ENCODE measurements at regions not wholly inside any gene's neighbourhood (a gene's known extent, or its start where the extent isn't known, plus 50 kb on each side); places are given as distances from the start of the nearest gene placed in this dataset.

DNA sequence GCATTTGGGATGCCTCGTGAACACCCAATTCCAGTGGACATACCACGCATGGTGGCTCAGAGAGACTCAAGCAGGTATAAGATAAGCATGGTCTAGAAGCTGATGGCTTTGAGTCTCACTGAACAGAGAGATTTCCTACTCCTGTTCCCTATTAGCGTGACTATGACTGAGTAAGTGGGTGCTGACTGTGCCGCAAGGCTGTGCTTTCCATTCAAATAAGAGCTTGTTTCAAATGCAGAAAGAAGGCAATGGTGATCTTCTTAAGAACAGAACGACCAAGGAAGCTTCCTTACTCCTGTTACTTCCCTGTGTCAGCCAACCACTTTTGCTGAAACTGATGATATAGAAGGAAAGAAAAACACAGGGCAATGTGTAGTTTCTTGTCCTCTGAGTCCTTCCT is 63.5 kb upstream of the IGFBP2 start:
- ChIA-PET CTCF (interaction anchor here (0.6 kb wide), 2 partner anchors 32 to 349 kb away, joined by 3 to 4 read pairs; no protein-coding TSS in a partner anchor), POLR2A (no interaction called here)
- Mint-ChIP-seq H3K4me1 (no peaks in the 10 kb centered on the region), H3K9me3 (no peaks in the 10 kb centered on the region), H3K36me3 (ENCODE audit: low read depth) (no peaks in the 10 kb centered on the region), H3K4me3 (no peak overlapping the region), H3K27me3 (peaks cover 13% of the 10 kb centered on the region), H3K27ac (no peak overlapping the region)
- no peak for DNase-seq

DNA sequence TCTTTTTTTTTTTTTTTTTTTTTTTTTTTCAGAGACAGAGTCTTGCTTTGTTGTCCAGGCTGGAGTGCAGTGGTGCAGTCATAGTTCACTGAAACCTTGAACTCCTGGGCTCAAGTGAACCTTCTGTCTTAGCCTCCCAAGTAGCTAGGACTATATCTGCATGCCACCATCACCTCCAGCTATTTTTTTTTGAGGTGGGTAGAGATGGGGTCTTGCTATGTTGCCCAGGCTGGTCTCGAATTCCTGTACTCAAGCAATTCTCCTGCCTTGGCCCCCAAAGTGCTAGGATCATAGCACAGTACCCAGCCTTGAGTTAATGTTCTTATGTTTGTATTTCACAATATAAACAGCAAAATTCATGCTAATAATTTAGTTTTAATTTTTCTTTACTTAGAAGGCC is 62.9 kb upstream of the IGFBP2 start:
- Mint-ChIP-seq H3K36me3 (ENCODE audit: low read depth) (no peaks in the 10 kb centered on the region), H3K4me3 (no peak overlapping the region), H3K27ac (no peak overlapping the region), H3K4me1 (no peaks in the 10 kb centered on the region), H3K27me3 (peaks cover 13% of the 10 kb centered on the region), H3K9me3 (no peaks in the 10 kb centered on the region)
- ChIA-PET POLR2A (no interaction called here), CTCF (interaction anchor here (0.6 kb wide), 2 partner anchors 33 to 349 kb away, joined by 3 to 4 read pairs; no protein-coding TSS in a partner anchor)
- no peak for DNase-seq

GRCh38 chr2:216571178-216571908 is 61.9 kb upstream of the IGFBP2 start:
- peaks cover 13% of the 10 kb centered on the region for H3K27me3 Mint-ChIP-seq
- no peak for DNase-seq
- no peaks in the 10 kb centered on the region for H3K36me3 Mint-ChIP-seq (ENCODE audit: low read depth)
- POLR2A ChIA-PET, result no interaction called here
- H3K9me3 Mint-ChIP-seq, result no peaks in the 10 kb centered on the region
- CTCF ChIA-PET, result no interaction called here
- peaks cover under 1% of the 10 kb centered on the region for H3K4me1 Mint-ChIP-seq
- no peak overlapping the region for H3K4me3 Mint-ChIP-seq
- H3K27ac Mint-ChIP-seq, result no peak overlapping the region

DNA sequence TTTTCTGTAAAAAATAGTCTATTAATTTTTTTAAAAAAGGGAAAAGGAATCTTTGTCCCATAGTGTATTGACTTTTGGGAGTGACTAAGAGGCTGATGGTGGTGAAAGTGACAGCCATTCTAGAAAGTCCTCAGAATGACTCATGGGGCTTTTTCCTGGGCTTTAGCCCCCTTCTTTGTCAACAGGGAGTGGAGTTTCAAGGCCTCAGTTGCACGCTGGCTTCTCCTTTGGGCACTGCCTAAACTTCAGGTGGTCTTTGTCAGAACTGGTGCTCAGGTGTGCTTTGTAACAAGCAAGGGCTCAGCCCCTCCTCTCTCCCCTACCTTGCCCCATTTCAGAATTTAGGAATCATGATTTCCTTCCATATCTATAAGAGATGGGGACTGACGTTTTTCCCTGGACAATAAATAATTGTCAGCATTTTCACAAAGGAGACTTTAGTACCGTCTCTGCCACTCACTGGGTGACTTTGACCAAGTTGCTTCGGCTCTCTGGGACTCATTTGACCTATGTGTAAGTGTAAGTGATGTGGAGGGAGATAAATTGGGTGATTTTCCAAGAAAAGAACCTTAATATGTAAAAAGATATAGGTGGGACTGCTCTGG is 61.2 kb upstream of the IGFBP2 start:
- no peak for DNase-seq
- Mint-ChIP-seq H3K4me3 (no peak overlapping the region), H3K4me1 (peaks cover 7% of the 10 kb centered on the region), H3K27me3 (peaks cover 13% of the 10 kb centered on the region), H3K36me3 (ENCODE audit: low read depth) (no peaks in the 10 kb centered on the region), H3K27ac (no peak overlapping the region), H3K9me3 (no peaks in the 10 kb centered on the region)
- ChIA-PET CTCF (no interaction called here), POLR2A (no interaction called here)

GRCh38 chr2:216572582-216573578 is 60.3 kb upstream of the IGFBP2 start:
- H3K27ac Mint-ChIP-seq, result no peak overlapping the region
- POLR2A ChIA-PET, result no interaction called here
- H3K36me3 Mint-ChIP-seq (ENCODE audit: low read depth), result no peaks in the 10 kb centered on the region
- peaks cover 10% of the 10 kb centered on the region for H3K4me1 Mint-ChIP-seq
- no peak for DNase-seq
- CTCF ChIA-PET, result no interaction called here
- H3K4me3 Mint-ChIP-seq, result no peak overlapping the region
- peaks cover 10% of the 10 kb centered on the region for H3K27me3 Mint-ChIP-seq
- no peaks in the 10 kb centered on the region for H3K9me3 Mint-ChIP-seq

- Mint-ChIP-seq H3K27me3 (peaks cover 9% of the 10 kb centered on the region), H3K36me3 (ENCODE audit: low read depth) (no peaks in the 10 kb centered on the region), H3K4me3 (no peak overlapping the region), H3K4me1 (peaks cover 10% of the 10 kb centered on the region), H3K9me3 (no peaks in the 10 kb centered on the region), H3K27ac (no peak overlapping the region)
- no peak for DNase-seq
- POLR2A ChIA-PET, result no interaction called here
- CTCF ChIA-PET, result interaction anchor here (1.1 kb wide), 1 partner anchor 12 kb away, joined by 3 read pairs; no protein-coding TSS in a partner anchor
Measured at GRCh38 chr2:216574046-216574445, 59.2 kb upstream of the IGFBP2 start.

GRCh38 chr2:216574586-216574985 is 58.6 kb upstream of the IGFBP2 start:
- Mint-ChIP-seq H3K27ac (no peak overlapping the region), H3K9me3 (no peaks in the 10 kb centered on the region), H3K27me3 (peaks cover 7% of the 10 kb centered on the region), H3K4me1 (peaks cover 10% of the 10 kb centered on the region), H3K4me3 (no peak overlapping the region), H3K36me3 (ENCODE audit: low read depth) (no peaks in the 10 kb centered on the region)
- POLR2A ChIA-PET, result no interaction called here
- no peak for DNase-seq
- CTCF ChIA-PET, result interaction anchor here (1.1 kb wide), 1 partner anchor 12 kb away, joined by 3 read pairs; no protein-coding TSS in a partner anchor

DNA sequence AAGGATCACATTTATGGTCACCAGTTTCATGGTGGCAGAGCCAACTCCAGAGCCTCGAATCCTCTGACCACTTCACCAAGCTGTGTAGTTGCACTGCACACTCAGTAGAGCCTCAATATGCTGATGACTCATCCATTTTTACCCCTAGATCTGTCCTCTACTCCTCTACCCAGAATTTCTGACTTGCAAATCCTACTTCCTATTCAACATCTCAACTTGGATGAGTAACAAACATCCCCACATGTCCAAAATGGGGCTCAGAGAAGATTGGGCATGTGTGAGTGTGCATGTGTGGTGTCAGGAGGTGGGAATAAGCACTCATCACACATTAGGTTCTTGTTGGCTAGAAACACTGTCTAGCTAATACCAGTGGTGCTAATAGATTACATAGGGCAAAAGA is 57.8 kb upstream of the IGFBP2 start:
- H3K27ac Mint-ChIP-seq, result no peak overlapping the region
- H3K4me3 Mint-ChIP-seq, result no peak overlapping the region
- ChIA-PET CTCF (interaction anchor here (0.7 kb wide), 1 partner anchor 91 kb away, joined by 3 read pairs; no protein-coding TSS in a partner anchor), POLR2A (no interaction called here)
- H3K9me3 Mint-ChIP-seq, result no peaks in the 10 kb centered on the region
- H3K27me3 Mint-ChIP-seq, result peaks cover 10% of the 10 kb centered on the region
- no peak for DNase-seq
- H3K4me1 Mint-ChIP-seq, result peaks cover 10% of the 10 kb centered on the region
- no peaks in the 10 kb centered on the region for H3K36me3 Mint-ChIP-seq (ENCODE audit: low read depth)

GRCh38 chr2:216576616-216577015 is 56.6 kb upstream of the IGFBP2 start:
- H3K27me3 Mint-ChIP-seq, result peaks cover 15% of the 10 kb centered on the region
- H3K27ac Mint-ChIP-seq, result no peak overlapping the region
- DNase-seq, result no peak
- no peak overlapping the region for H3K4me3 Mint-ChIP-seq
- ChIA-PET POLR2A (no interaction called here), CTCF (interaction anchor here (0.7 to 0.9 kb wide), 2 partner anchors 11 to 68 kb away, joined by 3 to 4 read pairs; no protein-coding TSS in a partner anchor)
- no peaks in the 10 kb centered on the region for H3K36me3 Mint-ChIP-seq (ENCODE audit: low read depth)
- peaks cover 10% of the 10 kb centered on the region for H3K4me1 Mint-ChIP-seq
- no peaks in the 10 kb centered on the region for H3K9me3 Mint-ChIP-seq

DNA sequence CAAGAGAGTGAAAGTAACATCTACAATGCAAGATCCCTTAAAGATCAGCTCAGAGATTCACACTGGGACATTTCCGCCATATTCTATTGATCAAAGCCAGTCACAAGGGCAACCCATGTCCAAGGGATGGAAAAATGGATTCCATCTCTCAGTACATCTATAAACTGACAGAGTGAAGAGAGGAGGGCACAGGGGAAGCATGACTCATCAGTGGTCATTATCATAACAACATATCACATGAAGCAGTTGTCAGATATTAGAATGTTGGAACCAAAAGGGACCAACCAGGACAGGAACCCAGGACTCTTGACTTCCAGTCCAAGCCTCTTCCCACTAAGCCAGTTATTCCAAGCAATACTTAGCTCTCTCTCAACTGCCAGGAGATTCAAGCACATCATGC is 54.9 kb upstream of the IGFBP2 start:
- no peak overlapping the region for H3K27ac Mint-ChIP-seq
- CTCF ChIA-PET, result interaction anchor here (0.7 kb wide), 1 partner anchor 373 kb away, joined by 3 read pairs; no protein-coding TSS in a partner anchor
- POLR2A ChIA-PET, result no interaction called here
- no peak overlapping the region for H3K4me3 Mint-ChIP-seq
- peaks cover 10% of the 10 kb centered on the region for H3K4me1 Mint-ChIP-seq
- DNase-seq, result no peak
- no peaks in the 10 kb centered on the region for H3K9me3 Mint-ChIP-seq
- H3K36me3 Mint-ChIP-seq (ENCODE audit: low read depth), result no peaks in the 10 kb centered on the region
- H3K27me3 Mint-ChIP-seq, result peaks cover 21% of the 10 kb centered on the region

DNA sequence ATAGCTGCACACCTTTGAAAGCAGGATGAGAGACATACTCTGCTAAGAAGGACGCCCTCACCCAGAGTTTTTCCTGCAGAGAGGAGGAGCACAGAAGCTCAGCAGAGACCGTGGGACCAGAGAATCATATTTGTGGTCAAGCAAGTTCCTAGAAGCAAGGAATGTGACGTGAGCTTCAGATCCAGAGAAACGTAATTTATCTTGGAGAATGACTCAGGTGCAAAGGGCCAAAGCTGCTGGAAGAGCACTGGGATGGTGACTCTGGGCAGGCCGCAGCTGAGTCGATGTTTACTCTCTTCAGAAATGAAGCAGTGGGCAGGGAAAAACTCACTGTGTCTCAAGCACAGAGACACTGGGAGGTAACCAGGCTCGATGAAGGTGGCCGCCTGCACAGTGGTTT is 50.1 kb upstream of the IGFBP2 start:
- CTCF ChIA-PET, result interaction anchor here (0.6 kb wide), 1 partner anchor 1884 kb away, joined by 4 read pairs; no protein-coding TSS in a partner anchor
- no peaks in the 10 kb centered on the region for H3K9me3 Mint-ChIP-seq
- no peak overlapping the region for H3K4me3 Mint-ChIP-seq
- POLR2A ChIA-PET, result no interaction called here
- H3K27ac Mint-ChIP-seq, result no peak overlapping the region
- no peaks in the 10 kb centered on the region for H3K36me3 Mint-ChIP-seq (ENCODE audit: low read depth)
- peaks cover 35% of the 10 kb centered on the region for H3K27me3 Mint-ChIP-seq
- H3K4me1 Mint-ChIP-seq, result no peaks in the 10 kb centered on the region
- no peak for DNase-seq

Measured in activated CD4-positive, alpha-beta T cell treated with anti-CD3 and anti-CD28 coated beads, Interleukin-2, amount 10 ng/mL, durations not matched to agents 7 days and 5 days (primary cell).